HepG2 (cell line): ENCODE measurements at regions not wholly inside any gene's neighbourhood (a gene's known extent, or its start where the extent isn't known, plus 50 kb on each side); places are given as distances from the start of the nearest gene placed in this dataset.

Experiments used
- ATAC-seq: fragments of 200-7000 bp; cut with Tn5 transposase; 3 replicates; pipeline ENCODE4 v1.9.1; 2020; ENCODE audit warnings: mild to moderate bottlenecking, moderate library complexity
- BruUV-seq: library from RNA; stranded (reverse); fragments of 400-500 nt; replicated peaks from 2 replicates; lab custom pipeline; 2021; lab: Mats Ljungman, UMichigan
- CTCF ChIA-PET: fragments of 300-600 bp; formaldehyde crosslinking; extraction: SDS; loops from one replicate; lab custom pipeline; 2021; ENCODE audit warnings: low total read pairs, inconsistent platforms, low intra/inter-chr PET ratio; lab: Yijun Ruan, JAX
- POLR2A ChIA-PET: fragments of 350-600 bp; sonication (Branson Sonifier 250); formaldehyde crosslinking; loops from one replicate; lab custom pipeline; 2020; ENCODE audit warnings: antibody characterized with exemption, inconsistent platforms; lab: Yijun Ruan, JAX
- DNase-seq: peaks from one replicate; pipeline ENCODE4 v3.0.0-alpha.2; 2015; ENCODE audit warnings: low spot score
- FAIRE-seq: peaks from 3 replicates; lab custom pipeline; 2011; peaks lifted over from hg19 to GRCh38; lab: Jason Lieb, UNC
- H2AFZ ChIP-seq: one replicate; pipeline ENCODE4 v1.6.1; 2011; ENCODE audit warnings: low read length, inconsistent platforms
- H3K27ac ChIP-seq: fragments of 300-600 bp; 3 replicates; pipeline ENCODE4 v1.8.0; 2011; ENCODE audit warnings: mixed run types, mild to moderate bottlenecking, mixed read lengths, low read length, inconsistent platforms; ENCODE audit not compliant: insufficient read depth; ENCODE audit errors: extremely low read length
- H3K27me3 ChIP-seq, 2 experiments: fragments of 200-600 bp in 1 of 2; 2 replicates in 1 of 2; 3 replicates in 1 of 2; pipeline versions ENCODE4 v1.6.0 to v1.8.0; 2011; ENCODE audit warnings: low read length in 2 of 2, mild to moderate bottlenecking in 2 of 2, moderate library complexity in 2 of 2, inconsistent platforms in 1 of 2; ENCODE audit not compliant: insufficient read depth in 2 of 2, control insufficient read depth in 1 of 2
- H3K36me3 ChIP-seq, 2 experiments: fragments of 200-600 bp in 1 of 2; replicated peaks in 1 of 2; 2 replicates in 1 of 2; 3 replicates in 1 of 2; pipeline versions ENCODE4 v1.5.1 to v1.8.0; 2011; ENCODE audit warnings: low read length in 2 of 2, inconsistent platforms in 1 of 2; ENCODE audit not compliant: insufficient read depth in 2 of 2, control insufficient read depth in 1 of 2
- H3K4me1 ChIP-seq: 2 replicates; pipeline ENCODE4 v1.5.1; 2012; ENCODE audit warnings: low read length, inconsistent platforms; ENCODE audit not compliant: insufficient read depth
- H3K4me2 ChIP-seq: 2 replicates; pipeline ENCODE4 v1.6.0; 2011; ENCODE audit warnings: low read depth, low read length, inconsistent platforms
- H3K4me3 ChIP-seq, 3 experiments: fragments of 200-600 bp in 1 of 3; sonication (generic), shearing (Covaris generic) in 1 of 3; replicated peaks in 1 of 3; 2 replicates each; pipeline ENCODE4 v1.5.1; 2011 to 2016; ENCODE audit warnings: low read length in 3 of 3, inconsistent platforms in 2 of 3, low read depth in 2 of 3, mild to moderate bottlenecking in 2 of 3, control low read depth in 1 of 3, mixed read lengths in 1 of 3; ENCODE audit not compliant: insufficient read depth in 1 of 3
- H3K79me2 ChIP-seq: one replicate; pipeline ENCODE4 v1.6.1; 2011; ENCODE audit warnings: low read length, inconsistent platforms; ENCODE audit not compliant: insufficient read depth
- H3K9ac ChIP-seq: 2 replicates; pipeline ENCODE4 v1.6.0; 2011; ENCODE audit warnings: mild to moderate bottlenecking, low read depth, low read length, inconsistent platforms; ENCODE audit not compliant: insufficient read depth
- H3K9me3 ChIP-seq: 2 replicates; pipeline ENCODE4 v1.5.1; 2012; ENCODE audit warnings: mild to moderate bottlenecking, low read length
- H4K20me1 ChIP-seq: 2 replicates; pipeline ENCODE4 v1.6.0; 2011; ENCODE audit warnings: inconsistent platforms, mild to moderate bottlenecking, low read length, moderate library complexity; ENCODE audit not compliant: insufficient read depth
- FOXA3 ChIP-seq: IDR thresholded peaks from 2 replicates; pipeline ENCODE4 v1.6.1; 2016; ENCODE audit warnings: missing genetic modification reagents, missing compliant biosample characterization
- FOXJ3 ChIP-seq: sonication (generic); formaldehyde crosslinking; IDR thresholded peaks from 2 replicates; pipeline ENCODE4 v1.4.0; 2020; ENCODE audit warnings: missing genetic modification reagents, mild to moderate bottlenecking, borderline replicate concordance
- GZF1 ChIP-seq: sonication (generic); formaldehyde crosslinking; IDR thresholded peaks from 2 replicates; pipeline ENCODE4 v1.5.1; 2020; ENCODE audit warnings: mild to moderate bottlenecking, missing genetic modification reagents
- KDM1A ChIP-seq: IDR thresholded peaks from 2 replicates; pipeline ENCODE4 v1.6.1; 2016; ENCODE audit warnings: missing compliant biosample characterization
- MAF1 ChIP-seq: sonication (generic); formaldehyde crosslinking; IDR thresholded peaks from 2 replicates; pipeline ENCODE4 v1.5.0; 2020; ENCODE audit warnings: missing genetic modification reagents, borderline replicate concordance
- NFE2L2 ChIP-seq: fragments of 150-350 bp; IDR thresholded peaks from 2 replicates; pipeline ENCODE4 v1.6.1; 2014; ENCODE audit warnings: low read length
- PHF5A ChIP-seq: IDR thresholded peaks from one replicate; pipeline ENCODE4 v1.6.1; 2018; ENCODE audit warnings: low read depth, missing genetic modification reagents; ENCODE audit not compliant: unreplicated experiment
- RARA ChIP-seq: IDR thresholded peaks from 2 replicates; pipeline ENCODE4 v1.6.1; 2016; ENCODE audit warnings: missing genetic modification reagents, missing compliant biosample characterization
- U2AF1 ChIP-seq: fragments of 200-400 bp; formaldehyde crosslinking; optimal IDR thresholded peaks from 2 replicates; pipeline ENCODE3; 2017; ENCODE audit warnings: mild to moderate bottlenecking, low read depth, low read length
- WIZ ChIP-seq: sonication (generic); formaldehyde crosslinking; IDR thresholded peaks from 2 replicates; pipeline ENCODE4 v1.5.1; 2020; ENCODE audit warnings: mild to moderate bottlenecking, missing genetic modification reagents
- XRCC5 ChIP-seq: fragments of 200-400 bp; formaldehyde crosslinking; optimal IDR thresholded peaks from 2 replicates; pipeline ENCODE3; 2017; ENCODE audit warnings: mild to moderate bottlenecking, low read length
- ZNF326 ChIP-seq: sonication (generic); formaldehyde crosslinking; IDR thresholded peaks from 2 replicates; pipeline ENCODE4 v1.4.0; 2020; ENCODE audit warnings: missing genetic modification reagents, borderline replicate concordance
- ZNF484 ChIP-seq: sonication (generic); formaldehyde crosslinking; IDR thresholded peaks from 2 replicates; pipeline ENCODE4 v1.5.1; 2020; ENCODE audit warnings: mild to moderate bottlenecking, low read depth, missing genetic modification reagents, borderline replicate concordance
- ZNF556 ChIP-seq: sonication (generic); formaldehyde crosslinking; IDR thresholded peaks from 2 replicates; pipeline ENCODE4 v1.4.0; 2020; ENCODE audit warnings: mild to moderate bottlenecking, missing genetic modification reagents, borderline replicate concordance
- ZNF607 ChIP-seq: sonication (generic); formaldehyde crosslinking; IDR thresholded peaks from 2 replicates; pipeline ENCODE4 v1.5.1; 2020; ENCODE audit warnings: missing genetic modification reagents, mild to moderate bottlenecking, borderline replicate concordance
- WGBS: methylation state at CpG from one replicate; pipeline ENCODE4 v1.1.6; 2017; ENCODE audit warnings: low lambda C conversion rate; 5-methylcytosine and 5-hydroxymethylcytosine counted together
- in situ Hi-C: cut with HindIII; loops from 2 replicates; pipeline ENCODE4 v1.10.0; 2017; ENCODE audit warnings: low pct_unique_long_range_greater_than_20kb; ENCODE audit not compliant: extremely low pct_ligation_motif_present
- intact Hi-C: fragments of 100-400 bp; cut with micrococcal nuclease; formaldehyde crosslinking; loops from one replicate; pipeline ENCODE4 v1.10.0; 2022; ENCODE audit not compliant: unreplicated experiment
- TF ChIP-seq, protein P1 (sequence below): IDR thresholded peaks from 2 replicates; pipeline ENCODE4 v1.6.1; 2018; ENCODE audit warnings: missing genetic modification reagents

DNA sequence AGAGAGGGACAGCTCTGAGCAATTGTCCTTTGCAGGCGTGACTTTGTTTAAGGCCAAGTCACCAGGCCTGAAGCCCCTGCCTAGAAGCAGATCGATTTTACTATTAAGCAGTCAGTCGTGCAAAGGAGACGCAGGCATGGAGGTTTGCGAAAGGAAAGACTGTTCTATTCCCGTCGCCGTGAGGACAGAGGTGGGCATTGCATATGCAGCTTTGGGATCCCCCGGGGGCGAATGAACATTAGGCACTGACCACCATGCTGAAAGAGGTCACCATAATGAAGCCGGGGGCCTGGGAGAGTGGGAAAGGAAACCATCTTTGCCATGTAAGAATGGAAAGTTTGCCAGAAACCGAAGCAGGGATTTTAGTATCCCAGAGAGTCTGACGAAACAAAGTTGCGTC is 231.6 kb downstream of the BCL11A start:
- DNase-seq (no peak), FAIRE-seq (no peak), ATAC-seq (no peak)
- Histone ChIP-seq H3K4me2 (no peak overlapping the region), H3K36me3 (no peaks in the 10 kb centered on the region), H3K9me3 (no peaks in the 10 kb centered on the region), H3K27me3 (peaks cover 0 to 11% of the 10 kb centered on the region in 2 experiments; a peak in 1 of 5 replicates), H3K79me2 (no peaks in the 10 kb centered on the region), H3K27ac (no peak overlapping the region), H3K4me1 (peaks cover 6% of the 10 kb centered on the region), H4K20me1 (no peaks in the 10 kb centered on the region), H2AFZ (no peak overlapping the region), H3K4me3 (no peak overlapping the region), H3K9ac (no peak overlapping the region)
- BruUV-seq, result no TSS peak
- 67% methylated on average over 14 of the region's 14 CpGs for WGBS
- TF ChIP-seq FOXA3 (CRISPR knock-in tag), result no peak
- TF ChIP-seq NFE2L2, result no peak
- no peak for TF ChIP-seq ZNF607 (CRISPR knock-in tag)
- TF ChIP-seq FOXJ3 (CRISPR knock-in tag), result no peak
- in situ Hi-C loops (no loop called here), intact Hi-C loops (no loop called here)
- CTCF ChIA-PET, result no interaction called here
- POLR2A ChIA-PET, result no interaction called here

DNA sequence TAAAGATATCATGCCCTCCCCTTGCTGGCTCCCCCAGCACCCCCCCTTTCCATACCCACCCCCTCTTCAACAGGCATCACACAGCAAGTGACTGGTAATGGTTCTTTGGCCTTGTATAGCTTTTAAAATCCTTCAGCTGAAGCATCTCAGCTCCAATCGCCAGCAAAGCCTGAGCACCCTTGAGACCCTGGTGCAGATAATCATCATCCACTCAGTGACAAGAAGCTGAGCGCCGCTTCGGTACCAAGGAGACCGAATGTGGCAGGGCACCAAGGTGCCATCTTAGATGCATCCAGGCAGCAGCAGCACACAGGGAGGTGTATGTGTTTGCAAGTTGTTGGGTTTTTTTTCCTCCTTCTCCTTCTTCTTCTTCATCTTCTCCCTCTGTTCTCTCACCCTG is 232.7 kb downstream of the BCL11A start:
- H3K4me3 ChIP-seq, result no peak overlapping the region
- in situ Hi-C loops (no loop called here), intact Hi-C loops (no loop called here)
- H3K9ac ChIP-seq, result no peak overlapping the region
- no peaks in the 10 kb centered on the region for H3K79me2 ChIP-seq
- H2AFZ ChIP-seq, result no peak overlapping the region
- H3K27ac ChIP-seq, result no peak overlapping the region
- H3K4me1 ChIP-seq, result peaks cover 16% of the 10 kb centered on the region
- no peaks in the 10 kb centered on the region for H4K20me1 ChIP-seq
- peaks cover 0 to 11% of the 10 kb centered on the region in 2 experiments; a peak in 1 of 5 replicates for H3K27me3 ChIP-seq
- POLR2A ChIA-PET, result no interaction called here
- no peak overlapping the region for H3K4me2 ChIP-seq
- FAIRE-seq (no peak), ATAC-seq (no peak), DNase-seq (no peak)
- BruUV-seq, result no TSS peak
- 61% methylated on average over 5 of the region's 5 CpGs for WGBS
- CTCF ChIA-PET, result no interaction called here
- H3K36me3 ChIP-seq, result no peaks in the 10 kb centered on the region
- H3K9me3 ChIP-seq, result no peaks in the 10 kb centered on the region
- TF ChIP-seq KDM1A (CRISPR knock-in tag) (no peak), RARA (CRISPR knock-in tag) (no peak), WIZ (no peak), ZNF556 (CRISPR knock-in tag) (no peak), XRCC5 (no peak), ZNF484 (CRISPR knock-in tag) (no peak), ZNF326 (CRISPR knock-in tag) (no peak), U2AF1 (no peak), MAF1 (CRISPR knock-in tag) (no peak), GZF1 (no peak), PHF5A (CRISPR knock-in tag) (no peak)
- TF ChIP-seq, protein P1, sequence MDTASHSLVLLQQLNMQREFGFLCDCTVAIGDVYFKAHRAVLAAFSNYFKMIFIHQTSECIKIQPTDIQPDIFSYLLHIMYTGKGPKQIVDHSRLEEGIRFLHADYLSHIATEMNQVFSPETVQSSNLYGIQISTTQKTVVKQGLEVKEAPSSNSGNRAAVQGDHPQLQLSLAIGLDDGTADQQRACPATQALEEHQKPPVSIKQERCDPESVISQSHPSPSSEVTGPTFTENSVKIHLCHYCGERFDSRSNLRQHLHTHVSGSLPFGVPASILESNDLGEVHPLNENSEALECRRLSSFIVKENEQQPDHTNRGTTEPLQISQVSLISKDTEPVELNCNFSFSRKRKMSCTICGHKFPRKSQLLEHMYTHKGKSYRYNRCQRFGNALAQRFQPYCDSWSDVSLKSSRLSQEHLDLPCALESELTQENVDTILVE (CRISPR knock-in tag), result no peak
